GM18498 (cell line): ENCODE measurements at regions not wholly inside any gene's neighbourhood (a gene's known extent, or its start where the extent isn't known, plus 50 kb on each side); places are given as distances from the start of the nearest gene placed in this dataset.

ENCODE experiments used
- ATAC-seq: cut with Tn5 transposase; IDR thresholded peaks from one replicate; pipeline ENCODE4 v1.9.1; 2021; ENCODE audit warnings: mild to moderate bottlenecking, moderate library complexity; ENCODE audit not compliant: unreplicated experiment

GRCh38 chr9:20125727-20126126, 336.9 kb upstream of the SLC24A2 start:
- no peak for ATAC-seq

- ATAC-seq: no peak
Measured at GRCh38 chr9:20119566-20119965, 330.7 kb upstream of the SLC24A2 start.

DNA sequence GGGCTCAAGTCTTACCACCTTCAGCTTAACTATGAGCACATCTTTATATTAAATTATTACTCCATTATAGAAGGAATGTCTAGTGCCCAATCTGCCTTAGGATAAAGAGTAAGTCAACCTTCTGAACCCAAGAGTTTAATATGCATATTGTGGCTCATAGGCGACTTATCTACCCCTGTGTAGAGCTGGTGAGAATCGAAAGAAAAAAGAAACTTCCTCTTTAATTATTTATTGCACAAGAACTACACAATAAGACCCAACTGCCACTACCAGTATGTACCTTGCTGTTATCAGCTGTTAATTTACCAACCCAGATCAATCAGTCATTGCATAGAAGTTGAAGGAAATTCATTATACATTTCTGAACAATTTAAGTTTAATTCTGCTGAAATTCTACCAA, 329.1 kb upstream of the SLC24A2 start:
- no peak for ATAC-seq

DNA sequence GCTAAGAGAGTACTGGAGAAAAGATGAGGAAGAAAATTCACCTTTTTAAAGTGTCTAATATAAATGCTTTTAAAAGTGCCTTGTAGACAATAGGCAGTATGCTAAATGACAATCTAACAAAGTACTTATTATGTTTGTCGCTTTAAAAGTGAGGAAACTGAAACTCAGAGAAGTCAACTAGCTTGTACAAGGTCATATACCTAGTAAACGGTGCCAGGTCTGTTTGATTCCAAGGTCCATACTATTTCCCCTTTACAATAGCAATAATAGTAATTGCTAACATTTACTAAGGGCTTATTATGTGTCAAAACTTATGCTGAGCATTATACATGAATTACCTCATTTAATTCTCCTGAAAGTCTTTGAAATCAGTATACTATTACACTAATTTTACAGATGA, 328.6 kb upstream of the SLC24A2 start:
- ATAC-seq: no peak

- ATAC-seq: no peak
Measured at GRCh38 chr9:20114974-20115373, 326.1 kb upstream of the SLC24A2 start.

- no peak for ATAC-seq
Measured at GRCh38 chr9:20112205-20112783, 323.5 kb upstream of the SLC24A2 start.

- no peak for ATAC-seq
Measured at GRCh38 chr9:20111173-20111843, 322.5 kb upstream of the SLC24A2 start.

DNA sequence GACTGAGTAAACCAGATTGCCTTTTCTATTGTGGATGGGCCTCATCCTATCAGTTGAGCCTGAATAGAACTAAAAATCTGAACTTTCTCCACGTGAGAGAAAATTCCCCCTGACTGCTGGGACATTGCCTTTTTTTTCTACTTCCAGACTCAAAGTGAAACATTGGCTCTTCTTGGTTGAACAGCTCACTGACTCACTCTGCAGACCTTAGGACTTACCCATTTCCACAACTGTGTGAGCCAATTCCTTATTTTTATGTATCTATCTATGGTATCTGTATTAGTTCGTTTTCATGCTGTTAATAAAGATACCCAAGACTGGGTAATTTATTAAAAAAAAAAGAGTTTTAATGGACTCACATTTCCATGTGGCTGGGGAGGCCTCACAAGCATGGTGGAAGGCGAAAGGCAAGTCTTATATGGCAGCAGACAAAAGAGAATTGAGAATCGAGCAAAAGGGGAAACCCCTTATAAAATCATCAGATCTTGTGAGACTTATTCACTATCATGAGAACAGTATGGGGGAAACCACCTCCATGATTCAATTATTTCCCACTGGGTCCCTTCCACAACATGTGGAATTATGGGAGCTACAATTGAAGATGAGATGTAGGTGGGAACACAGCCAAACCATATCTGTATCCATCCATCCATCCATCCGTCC, 306.7 kb upstream of the SLC24A2 start:
- ATAC-seq: no peak

DNA sequence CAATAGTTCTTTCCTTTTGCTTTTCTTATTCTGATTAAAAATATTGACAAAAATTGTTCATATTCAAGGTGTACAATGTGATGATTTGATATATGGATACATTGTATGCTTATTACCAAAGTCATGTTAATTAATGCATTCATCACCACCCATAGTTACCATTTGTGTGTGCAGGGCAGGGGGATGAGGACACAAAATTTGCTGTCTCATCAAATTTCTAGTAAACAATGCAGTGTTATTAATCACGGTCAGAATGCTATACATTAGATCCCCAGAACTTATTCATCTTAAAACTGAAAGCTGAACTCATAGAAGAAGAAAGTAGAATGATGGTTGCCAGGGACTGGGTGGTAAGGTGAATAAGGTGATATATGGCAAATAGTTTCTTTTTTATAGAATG, 303.7 kb upstream of the SLC24A2 start:
- no peak for ATAC-seq

GRCh38 chr9:20087481-20087880, 298.6 kb upstream of the SLC24A2 start:
- no peak for ATAC-seq

DNA sequence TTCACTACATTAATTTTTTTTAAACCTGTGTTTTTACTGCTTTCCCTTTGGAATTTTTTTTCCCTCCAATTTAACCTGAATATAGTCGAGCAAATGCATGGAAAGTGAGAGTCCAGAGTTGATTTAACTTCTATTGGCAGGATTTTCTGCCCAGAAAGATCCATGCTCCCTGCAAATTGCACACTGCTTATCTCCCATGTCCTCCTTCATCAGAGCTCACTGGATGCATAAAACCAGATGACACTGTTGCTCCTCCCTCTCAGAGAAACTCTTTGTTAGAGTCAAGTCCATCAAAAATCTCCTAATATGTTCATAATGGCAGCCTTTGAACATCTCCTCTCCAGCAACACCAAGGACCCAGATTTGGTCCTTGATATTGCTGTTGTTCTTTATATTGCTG, 297.0 kb upstream of the SLC24A2 start:
- no peak for ATAC-seq

DNA sequence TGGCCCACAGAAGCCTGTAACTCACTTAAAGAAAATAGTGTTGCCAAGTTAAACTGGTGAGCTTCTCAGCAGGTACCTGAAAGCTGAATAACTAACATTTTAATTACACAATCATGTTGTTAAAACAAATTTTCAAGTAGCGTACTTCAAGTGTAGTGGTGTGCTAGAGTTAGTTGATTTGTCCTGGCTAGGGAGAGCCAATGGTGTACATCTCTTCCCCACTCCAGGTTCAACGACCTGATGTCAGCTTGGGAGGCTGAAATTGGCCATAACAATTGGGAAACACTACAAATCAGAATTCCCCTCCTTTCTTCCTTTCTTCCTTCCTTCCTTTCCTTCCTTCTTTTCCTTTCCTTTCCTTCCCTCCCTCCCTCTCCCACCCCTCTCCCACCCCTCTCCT, 295.3 kb upstream of the SLC24A2 start:
- no peak for ATAC-seq

GRCh38 chr9:20083390-20083789, 294.6 kb upstream of the SLC24A2 start:
- ATAC-seq: no peak

GRCh38 chr9:20082831-20083230, 294.0 kb upstream of the SLC24A2 start:
- ATAC-seq: no peak

DNA sequence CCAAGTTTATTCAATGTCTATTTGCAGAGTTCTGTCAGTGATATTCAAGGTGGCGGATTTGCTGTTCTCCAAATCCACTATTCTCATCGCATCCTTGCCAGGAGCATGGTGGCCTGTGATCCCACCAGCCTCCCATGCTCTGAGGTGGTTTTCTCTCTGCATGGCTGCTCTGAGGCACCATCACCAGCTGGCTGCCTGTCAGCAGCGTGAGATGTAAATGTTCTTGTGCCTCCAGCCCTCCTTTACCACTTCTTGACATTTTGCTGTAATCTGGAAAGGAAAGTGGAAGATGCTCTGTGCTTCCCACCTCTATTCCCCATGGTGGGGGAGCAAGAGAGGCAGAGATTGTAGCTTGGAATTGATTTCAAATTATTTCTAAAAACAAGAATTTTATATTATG, 293.6 kb upstream of the SLC24A2 start:
- no peak for ATAC-seq

GRCh38 chr9:20078246-20078645, 289.4 kb upstream of the SLC24A2 start:
- no peak for ATAC-seq

- ATAC-seq: no peak
Measured at GRCh38 chr9:20074291-20074690, 285.5 kb upstream of the SLC24A2 start.

- no peak for ATAC-seq
Measured at GRCh38 chr9:20070336-20070735, 281.5 kb upstream of the SLC24A2 start.

DNA sequence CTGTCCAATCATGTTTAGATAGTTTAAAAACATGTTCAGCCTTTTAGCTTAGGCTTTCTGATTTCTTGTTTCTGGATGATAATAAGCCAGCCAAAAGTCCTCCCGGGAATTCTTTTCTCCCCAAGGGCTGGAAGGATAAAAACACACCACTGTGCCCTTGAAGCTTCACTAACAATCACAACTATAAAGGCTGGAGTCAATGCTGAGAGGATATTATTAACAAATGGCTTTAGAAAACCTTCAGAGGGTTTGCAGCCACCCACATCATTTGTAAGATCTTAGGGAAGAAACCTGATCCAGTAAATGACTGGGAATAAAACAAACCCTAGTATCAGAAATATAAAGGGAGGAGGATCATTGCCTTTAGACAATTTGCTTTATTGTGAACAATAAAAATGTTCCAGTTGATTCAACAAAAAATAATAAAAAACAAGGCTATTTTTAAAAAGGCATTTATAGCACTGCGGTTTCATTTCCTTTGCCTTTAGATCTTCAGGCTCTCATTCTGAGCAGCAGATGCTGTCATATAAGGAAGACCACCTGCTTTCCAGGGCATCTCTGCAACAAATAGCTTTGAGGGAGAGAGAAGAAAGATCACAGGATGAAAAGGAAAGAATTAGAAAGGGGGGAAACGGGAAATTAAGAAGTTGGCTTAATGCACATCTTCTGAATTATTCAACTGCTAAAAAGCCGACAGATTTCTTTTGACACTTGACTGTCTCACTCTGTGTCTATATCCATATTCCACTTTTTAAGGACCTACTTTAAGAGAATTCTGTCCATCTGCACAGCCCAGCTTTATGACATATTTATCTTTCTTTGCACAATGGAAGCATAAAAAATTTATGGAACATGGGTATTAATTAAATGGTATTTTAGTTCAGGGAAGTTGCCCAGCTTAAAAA, 277.2 kb upstream of the SLC24A2 start:
- no peak for ATAC-seq

GRCh38 chr9:20065046-20065445, 276.2 kb upstream of the SLC24A2 start:
- no peak for ATAC-seq

DNA sequence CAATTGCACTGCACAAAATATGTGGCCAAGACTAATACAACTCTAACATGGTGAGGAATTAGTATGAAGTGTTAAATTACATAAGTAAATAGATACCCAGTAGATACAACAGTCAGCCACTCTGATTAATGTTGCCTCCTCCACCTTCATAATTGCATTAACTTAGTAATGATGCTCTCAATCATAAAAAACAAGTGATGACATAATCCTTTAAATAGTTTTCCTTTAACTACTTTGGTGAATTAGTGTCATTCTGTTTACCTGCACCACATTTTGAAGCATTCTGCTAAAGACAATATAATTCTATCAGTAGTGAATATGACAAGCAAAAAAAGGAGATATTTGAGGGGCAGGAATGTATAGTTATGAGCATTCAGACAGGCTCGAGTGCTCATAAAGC, 265.9 kb upstream of the SLC24A2 start:
- no peak for ATAC-seq
